B cell (primary cell): ENCODE measurements at regions not wholly inside any gene's neighbourhood (a gene's known extent, or its start where the extent isn't known, plus 50 kb on each side); places are given as distances from the start of the nearest gene placed in this dataset.

ENCODE experiments used
- ATAC-seq: fragments of 200-7000 bp; cut with Tn5 transposase; one replicate; pipeline ENCODE4 v1.10.0; 2021; ENCODE audit warnings: low read depth, mild to moderate bottlenecking, moderate number of reproducible peaks, moderate library complexity
- CTCF ChIA-PET: fragments of 350-600 bp; sonication (Branson Sonifier 250); formaldehyde crosslinking; loops from one replicate; lab custom pipeline; 2021; ENCODE audit warnings: antibody characterized with exemption, inconsistent platforms; lab: Charles Lee
- POLR2A ChIA-PET: fragments of 350-600 bp; sonication (Branson Sonifier 250); formaldehyde crosslinking; loops from one replicate; lab custom pipeline; 2021; ENCODE audit warnings: antibody characterized with exemption; lab: Charles Lee
- DNase-seq: peaks from one replicate; pipeline ENCODE4 v3.0.0; 2013
- H2AFZ ChIP-seq: 2 replicates; pipeline ENCODE4 v1.6.1; 2012; ENCODE audit warnings: mild to moderate bottlenecking, low read depth, low read length; ENCODE audit not compliant: insufficient read depth, poor library complexity, severe bottlenecking
- H3K27ac ChIP-seq, 2 donors: 1 replicate in 1 of 2; 2 replicates in 1 of 2; pipeline ENCODE4 v1.5.1; 2012 to 2013; ENCODE audit warnings: low read length in 2 of 2, mild to moderate bottlenecking in 2 of 2, moderate library complexity in 1 of 2
- H3K27me3 ChIP-seq, 4 experiments: fragments of 200-600 bp in 1 of 4; sonication (generic) in 1 of 4; replicated peaks in 1 of 4; 1 replicate in 2 of 4; 2 replicates in 2 of 4; pipeline versions ENCODE4 v1.6.1 to v1.7.0; 2013 to 2016; ENCODE audit warnings: low read length in 3 of 4, mild to moderate bottlenecking in 2 of 4, mixed read lengths in 1 of 4, moderate library complexity in 1 of 4; ENCODE audit not compliant: insufficient read depth in 4 of 4, control insufficient read depth in 3 of 4; ENCODE audit errors: control extremely low read depth in 1 of 4
- H3K36me3 ChIP-seq, 2 experiments: replicated peaks in 1 of 2; 1 replicate in 1 of 2; 2 replicates in 1 of 2; pipeline versions ENCODE4 v1.6.1 to v1.7.1; 2013; ENCODE audit warnings: low read length in 1 of 2; ENCODE audit not compliant: insufficient read depth in 2 of 2, control insufficient read depth in 1 of 2; ENCODE audit errors: control extremely low read depth in 1 of 2, extremely low read depth in 1 of 2
- H3K4me1 ChIP-seq, 2 donors: fragments of 200-600 bp in 1 of 2; sonication (generic) in 1 of 2; 1 replicate in 1 of 2; 2 replicates in 1 of 2; pipeline versions ENCODE4 v1.5.1 to v1.6.1; 2013 to 2017; ENCODE audit warnings: low read length in 2 of 2; ENCODE audit not compliant: control insufficient read depth in 2 of 2, insufficient read depth in 2 of 2
- H3K4me2 ChIP-seq: replicated peaks from 2 replicates; pipeline ENCODE3; 2012; ENCODE audit warnings: mild to moderate bottlenecking, low read depth, low read length; ENCODE audit not compliant: poor library complexity, severe bottlenecking
- H3K4me3 ChIP-seq, 5 experiments: fragments of 200-600 bp in 1 of 5; sonication (generic) in 1 of 5; 1 replicate in 3 of 5; 2 replicates in 2 of 5; pipeline versions ENCODE4 v1.5.1 to v1.7.0; 2011 to 2016; ENCODE audit warnings: low read length in 4 of 5, mild to moderate bottlenecking in 4 of 5, low read depth in 2 of 5, control low read depth in 1 of 5, moderate library complexity in 1 of 5; ENCODE audit not compliant: insufficient read depth in 1 of 5; ENCODE audit errors: control extremely low read depth in 1 of 5, extremely low read depth in 1 of 5
- H3K79me2 ChIP-seq: fragments of 200-600 bp; sonication (generic); one replicate; pipeline ENCODE4 v1.6.0; 2016; ENCODE audit warnings: low read length; ENCODE audit not compliant: control insufficient read depth, insufficient read depth
- H3K9ac ChIP-seq: fragments of 200-600 bp; sonication (generic); 2 replicates; pipeline ENCODE4 v1.6.1; 2017; ENCODE audit warnings: mild to moderate bottlenecking, low read length, moderate library complexity
- H3K9me3 ChIP-seq, 3 donors: one replicate each; pipeline versions ENCODE4 v1.6.1 to v1.7.1; 2013; ENCODE audit warnings: low read length in 2 of 3; ENCODE audit not compliant: control insufficient read depth in 2 of 3, insufficient read depth in 1 of 3; ENCODE audit errors: control extremely low read depth in 1 of 3
- H4K20me1 ChIP-seq: 2 replicates; pipeline ENCODE4 v1.6.0; 2012; ENCODE audit warnings: mild to moderate bottlenecking, low read length; ENCODE audit not compliant: insufficient read depth, control insufficient read depth, poor library complexity, severe bottlenecking
- H3K27ac Mint-ChIP-seq: one replicate; pipeline ENCODE4 v1.8.0; 2021; ENCODE audit warnings: mixed read lengths
- H3K27me3 Mint-ChIP-seq: one replicate; pipeline ENCODE4 v1.8.0; 2021; ENCODE audit warnings: mixed read lengths
- H3K4me1 Mint-ChIP-seq: one replicate; pipeline ENCODE4 v1.8.0; 2021; ENCODE audit warnings: mixed read lengths
- H3K4me3 Mint-ChIP-seq: one replicate; pipeline ENCODE4 v1.8.0; 2021; ENCODE audit warnings: mixed read lengths
- H3K9me3 Mint-ChIP-seq: one replicate; pipeline ENCODE4 v1.8.0; 2022; ENCODE audit warnings: mixed read lengths; ENCODE audit not compliant: insufficient read depth
- EZH2 ChIP-seq: IDR thresholded peaks from 2 replicates; pipeline ENCODE4 v1.6.1; 2012; ENCODE audit warnings: borderline replicate concordance, low read depth, mild to moderate bottlenecking, moderate library complexity, low read length; ENCODE audit not compliant: insufficient read depth, poor library complexity, severe bottlenecking
- WGBS: methylation state at CpG from one replicate; pipeline ENCODE4 v1.1.5; 2013; ENCODE audit warnings: missing lambda C conversion rate; ENCODE audit not compliant: insufficient coverage; 5-methylcytosine and 5-hydroxymethylcytosine counted together
- intact Hi-C: fragments of 100-400 bp; cut with micrococcal nuclease; formaldehyde crosslinking; loops from one replicate; pipeline ENCODE4 v1.10.0; 2022
- TF ChIP-seq, protein P1 (sequence below): fragments of 200-600 bp; IDR thresholded peaks from one replicate; pipeline ENCODE4 v1.8.0; 2022; ENCODE audit warnings: antibody characterized with exemption, mild to moderate bottlenecking

DNA sequence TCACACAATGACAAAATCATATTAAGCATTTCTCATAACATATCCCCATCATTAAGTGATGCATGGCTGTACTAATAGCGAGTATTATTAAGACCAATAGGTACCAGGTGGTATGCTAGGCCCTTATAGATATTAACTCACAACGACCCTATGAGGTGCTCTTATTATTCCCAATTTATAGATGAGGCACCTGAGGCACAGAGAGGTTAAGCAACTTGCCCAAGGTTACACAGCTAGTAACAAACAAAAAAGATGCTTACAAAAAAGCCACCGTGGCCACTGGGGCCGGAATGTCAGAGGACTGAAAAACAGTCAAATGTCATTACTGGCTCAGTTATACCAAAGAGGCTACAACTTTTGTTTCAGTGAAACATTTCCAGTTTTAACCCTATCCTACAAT is 96.0 kb downstream of the OR13A1 start:
- no peak overlapping the region for H2AFZ ChIP-seq
- Mint-ChIP-seq H3K4me3 (no peak overlapping the region), H3K4me1 (no peaks in the 10 kb centered on the region), H3K9me3 (no peaks in the 10 kb centered on the region), H3K27ac (no peak overlapping the region), H3K27me3 (peaks cover 6% of the 10 kb centered on the region)
- H3K4me1 ChIP-seq: no peaks in the 10 kb centered on the region
- ATAC-seq: no peak
- peaks cover 0 to 5% (median 0%) of the 10 kb centered on the region in 3 donors for H3K9me3 ChIP-seq
- H3K27me3 ChIP-seq: no peaks in the 10 kb centered on the region
- POLR2A ChIA-PET: no interaction called here
- H4K20me1 ChIP-seq: no peaks in the 10 kb centered on the region
- DNase-seq: no peak
- intact Hi-C loops: no loop called here
- no peaks in the 10 kb centered on the region for H3K36me3 ChIP-seq
- H3K4me2 ChIP-seq: no peak overlapping the region
- H3K27ac ChIP-seq: no peak overlapping the region
- TF ChIP-seq EZH2: no peak
- TF ChIP-seq, protein P1, sequence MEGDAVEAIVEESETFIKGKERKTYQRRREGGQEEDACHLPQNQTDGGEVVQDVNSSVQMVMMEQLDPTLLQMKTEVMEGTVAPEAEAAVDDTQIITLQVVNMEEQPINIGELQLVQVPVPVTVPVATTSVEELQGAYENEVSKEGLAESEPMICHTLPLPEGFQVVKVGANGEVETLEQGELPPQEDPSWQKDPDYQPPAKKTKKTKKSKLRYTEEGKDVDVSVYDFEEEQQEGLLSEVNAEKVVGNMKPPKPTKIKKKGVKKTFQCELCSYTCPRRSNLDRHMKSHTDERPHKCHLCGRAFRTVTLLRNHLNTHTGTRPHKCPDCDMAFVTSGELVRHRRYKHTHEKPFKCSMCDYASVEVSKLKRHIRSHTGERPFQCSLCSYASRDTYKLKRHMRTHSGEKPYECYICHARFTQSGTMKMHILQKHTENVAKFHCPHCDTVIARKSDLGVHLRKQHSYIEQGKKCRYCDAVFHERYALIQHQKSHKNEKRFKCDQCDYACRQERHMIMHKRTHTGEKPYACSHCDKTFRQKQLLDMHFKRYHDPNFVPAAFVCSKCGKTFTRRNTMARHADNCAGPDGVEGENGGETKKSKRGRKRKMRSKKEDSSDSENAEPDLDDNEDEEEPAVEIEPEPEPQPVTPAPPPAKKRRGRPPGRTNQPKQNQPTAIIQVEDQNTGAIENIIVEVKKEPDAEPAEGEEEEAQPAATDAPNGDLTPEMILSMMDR: no peak
- no peak overlapping the region for H3K9ac ChIP-seq
- 88% methylated on average over 4 of the region's 4 CpGs for WGBS
- no peak overlapping the region for H3K4me3 ChIP-seq
- CTCF ChIA-PET: no interaction called here
- H3K79me2 ChIP-seq: no peaks in the 10 kb centered on the region

DNA sequence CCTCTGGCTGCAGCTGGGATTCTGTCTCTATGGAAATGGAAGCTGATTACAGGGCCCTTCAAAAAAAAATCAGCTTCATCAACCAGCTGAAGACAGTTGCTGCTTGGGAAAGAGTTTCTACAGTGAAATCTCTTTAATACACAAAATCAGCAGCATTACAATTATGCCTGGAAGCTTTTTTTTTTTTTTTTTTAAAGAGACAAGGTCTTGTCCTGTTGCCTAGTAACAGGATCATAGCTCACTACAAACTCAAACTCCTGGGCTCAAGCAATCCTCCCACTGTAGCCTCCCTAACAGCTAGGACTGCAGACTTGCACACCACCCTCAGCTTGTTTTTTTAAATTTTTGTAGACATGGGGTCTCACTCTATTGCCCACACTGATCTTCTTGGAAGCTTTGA is 94.5 kb downstream of the OR13A1 start:
- Histone ChIP-seq H3K79me2 (no peaks in the 10 kb centered on the region), H3K4me3 (no peak overlapping the region), H3K9me3 (peaks cover 0 to 5% (median 0%) of the 10 kb centered on the region in 3 donors), H3K27me3 (no peaks in the 10 kb centered on the region), H3K27ac (no peak overlapping the region), H4K20me1 (no peaks in the 10 kb centered on the region), H2AFZ (no peak overlapping the region), H3K4me1 (no peaks in the 10 kb centered on the region), H3K4me2 (no peak overlapping the region), H3K36me3 (no peaks in the 10 kb centered on the region), H3K9ac (no peak overlapping the region)
- Mint-ChIP-seq H3K9me3 (no peaks in the 10 kb centered on the region), H3K4me1 (no peaks in the 10 kb centered on the region), H3K27ac (no peak overlapping the region), H3K4me3 (no peak overlapping the region), H3K27me3 (peaks cover 3% of the 10 kb centered on the region)
- DNase-seq: no peak
- ChIA-PET POLR2A (no interaction called here), CTCF (interaction anchor here (1.2 to 2.5 kb wide), 2 partner anchors 9 to 13 kb away, joined by 3 to 16 read pairs; no protein-coding TSS in a partner anchor)
- ATAC-seq: no peak
- TF ChIP-seq, protein P1: no peak
- no peak for TF ChIP-seq EZH2
- intact Hi-C loops: no loop called here
